HEK293 (cell line): ENCODE measurements at regions not wholly inside any gene's neighbourhood (a gene's known extent, or its start where the extent isn't known, plus 50 kb on each side); places are given as distances from the start of the nearest gene placed in this dataset.

Source experiments
- CTCF ChIA-PET: fragments of 350-600 bp; formaldehyde crosslinking; extraction: SDS; loops from one replicate; lab custom pipeline; 2021; ENCODE audit warnings: antibody characterized with exemption; lab: Yijun Ruan, JAX
- POLR2A ChIA-PET: fragments of 300-600 bp; formaldehyde crosslinking; extraction: SDS; loops from one replicate; lab custom pipeline; 2020; ENCODE audit warnings: antibody characterized with exemption, inconsistent platforms; lab: Yijun Ruan, JAX
- H3K27ac ChIP-seq: fragments of 200-500 bp; sonication (Bioruptor generic); 2 replicates; pipeline ENCODE4 v1.5.1; 2014; ENCODE audit warnings: low read depth, low read length, control low read depth, inconsistent platforms; ENCODE audit errors: extremely low read depth
- H3K36me3 ChIP-seq, 2 experiments: fragments of 200-500 bp in 1 of 2; sonication (Bioruptor generic) in 1 of 2; 1 replicate in 1 of 2; 2 replicates in 1 of 2; pipeline ENCODE4 v1.5.1; 2014 to 2017; ENCODE audit warnings: inconsistent platforms in 2 of 2, low read length in 2 of 2; ENCODE audit not compliant: control insufficient read depth in 2 of 2, insufficient read depth in 1 of 2
- H3K4me1 ChIP-seq: fragments of 200-500 bp; sonication (Bioruptor generic); 2 replicates; pipeline ENCODE4 v1.5.1; 2014; ENCODE audit warnings: mild to moderate bottlenecking, low read length, inconsistent platforms; ENCODE audit not compliant: control insufficient read depth, insufficient read depth
- H3K4me3 ChIP-seq: 2 replicates; pipeline ENCODE4 v1.5.1; 2011; ENCODE audit warnings: low read depth, mild to moderate bottlenecking, control low read depth, low read length, moderate library complexity
- H3K9me3 ChIP-seq: fragments of 200-500 bp; sonication (Bioruptor generic); 2 replicates; pipeline ENCODE4 v1.5.1; 2014; ENCODE audit warnings: low read depth, low read length, inconsistent platforms; ENCODE audit not compliant: control insufficient read depth, insufficient read depth
- GLIS2 ChIP-seq: fragments of 450-650 bp; formaldehyde crosslinking; IDR thresholded peaks from 2 replicates; pipeline ENCODE4 v1.5.1; 2016; ENCODE audit warnings: missing biosample characterization, missing genetic modification characterization
- HOXD13 ChIP-seq: sonication (generic); formaldehyde crosslinking; IDR thresholded peaks from 2 replicates; pipeline ENCODE4 v1.8.0; 2022; ENCODE audit warnings: missing genetic modification reagents, borderline replicate concordance
- KLF7 ChIP-seq: fragments of 450-650 bp; formaldehyde crosslinking; IDR thresholded peaks from 2 replicates; pipeline ENCODE4 v1.5.1; 2016; ENCODE audit warnings: missing biosample characterization, missing genetic modification characterization, borderline replicate concordance
- KLF8 ChIP-seq: fragments of 450-650 bp; formaldehyde crosslinking; IDR thresholded peaks from 2 replicates; pipeline ENCODE4 v1.5.1; 2016; ENCODE audit warnings: missing biosample characterization, missing genetic modification characterization
- PATZ1 ChIP-seq: fragments of 450-650 bp; formaldehyde crosslinking; IDR thresholded peaks from 2 replicates; pipeline ENCODE4 v1.5.1; 2016; ENCODE audit warnings: missing biosample characterization, missing genetic modification characterization
- PBX3 ChIP-seq: sonication (generic); formaldehyde crosslinking; IDR thresholded peaks from 2 replicates; pipeline ENCODE4 v1.8.1; 2022; ENCODE audit warnings: mild to moderate bottlenecking, moderate library complexity, missing genetic modification reagents
- PRDM4 ChIP-seq: fragments of 450-650 bp; formaldehyde crosslinking; IDR thresholded peaks from 2 replicates; pipeline ENCODE4 v1.5.1; 2017; ENCODE audit warnings: missing biosample characterization, missing genetic modification characterization
- ZBTB44 ChIP-seq: fragments of 450-650 bp; IDR thresholded peaks from 2 replicates; pipeline ENCODE4 v1.5.1; 2018; ENCODE audit warnings: missing biosample characterization, mild to moderate bottlenecking, missing genetic modification characterization
- ZEB2 ChIP-seq: fragments of 450-650 bp; formaldehyde crosslinking; IDR thresholded peaks from 2 replicates; pipeline ENCODE4 v1.5.1; 2016; ENCODE audit warnings: missing biosample characterization, missing genetic modification characterization
- ZNF138 ChIP-seq: fragments of 450-650 bp; formaldehyde crosslinking; IDR thresholded peaks from 2 replicates; pipeline ENCODE4 v1.5.1; 2016; ENCODE audit warnings: missing biosample characterization, missing genetic modification characterization, borderline replicate concordance
- ZNF202 ChIP-seq: fragments of 450-650 bp; formaldehyde crosslinking; IDR thresholded peaks from 2 replicates; pipeline ENCODE4 v1.5.1; 2016; ENCODE audit warnings: missing biosample characterization, missing genetic modification characterization, borderline replicate concordance
- ZNF266 ChIP-seq: fragments of 450-650 bp; formaldehyde crosslinking; IDR thresholded peaks from 2 replicates; pipeline ENCODE4 v1.5.1; 2016; ENCODE audit warnings: missing biosample characterization, missing genetic modification characterization, low read depth
- ZNF416 ChIP-seq: fragments of 450-650 bp; formaldehyde crosslinking; IDR thresholded peaks from 2 replicates; pipeline ENCODE4 v1.5.1; 2016; ENCODE audit warnings: missing biosample characterization, missing genetic modification characterization
- ZNF580 ChIP-seq: fragments of 450-650 bp; formaldehyde crosslinking; IDR thresholded peaks from 2 replicates; pipeline ENCODE4 v1.5.1; 2016; ENCODE audit warnings: missing biosample characterization, missing genetic modification characterization
- ZNF664 ChIP-seq: fragments of 450-650 bp; formaldehyde crosslinking; IDR thresholded peaks from 2 replicates; pipeline ENCODE4 v1.5.1; 2016; ENCODE audit warnings: missing biosample characterization, missing genetic modification characterization

- TF ChIP-seq PRDM4 (no peak), GLIS2 (tag by site-specific recombination) (no peak), PATZ1 (tag by site-specific recombination) (no peak), ZNF138 (tag by site-specific recombination) (no peak)
These were observed 256.2 kb downstream of the DAD1 start (continued) for GRCh38 chr14:22332686-22333421.

- TF ChIP-seq ZNF202 (tag by site-specific recombination), result no peak
- no peak for TF ChIP-seq ZNF580 (tag by site-specific recombination)
- TF ChIP-seq ZEB2, result no peak
- no peak for TF ChIP-seq HOXD13 (CRISPR knock-in tag)
- no peak for TF ChIP-seq ZNF416 (tag by site-specific recombination)
- Histone ChIP-seq H3K4me1 (peaks cover 14% of the 10 kb centered on the region), H3K4me3 (no peak overlapping the region), H3K9me3 (no peaks in the 10 kb centered on the region), H3K27ac (no peak overlapping the region), H3K36me3 (no peaks in the 10 kb centered on the region)
- ChIA-PET POLR2A (no interaction called here), CTCF (interaction anchor here (1.9 kb wide), 1 partner anchor 9 kb away, joined by 6 read pairs; no protein-coding TSS in a partner anchor)
These were observed 259.7 kb downstream of the DAD1 start for GRCh38 chr14:22329371-22329770.

GRCh38 chr14:22325676-22326400, 263.2 kb downstream of the DAD1 start:
- TF ChIP-seq PBX3 (CRISPR knock-in tag) (no peak), KLF7 (tag by site-specific recombination) (no peak), ZNF266 (tag by site-specific recombination) (no peak), ZBTB44 (tag by site-specific recombination) (no peak), KLF8 (tag by site-specific recombination) (no peak), ZNF664 (no peak)
- Histone ChIP-seq H3K4me3 (no peak overlapping the region), H3K36me3 (no peaks in the 10 kb centered on the region), H3K4me1 (no peaks in the 10 kb centered on the region), H3K27ac (no peak overlapping the region), H3K9me3 (no peaks in the 10 kb centered on the region)
- ChIA-PET POLR2A (no interaction called here), CTCF (interaction anchor here (0.7 kb wide), 1 partner anchor 673 kb away, joined by 3 read pairs; no protein-coding TSS in a partner anchor)
